H1 (cell line): ENCODE measurements at regions not wholly inside any gene's neighbourhood (a gene's known extent, or its start where the extent isn't known, plus 50 kb on each side); places are given as distances from the start of the nearest gene placed in this dataset.

ENCODE experiments used
- CTCF ChIA-PET: fragments of 300-600 bp; sonication (Branson Sonifier 250); formaldehyde crosslinking; loops from one replicate; lab custom pipeline; 2021; ENCODE audit not compliant: partially characterized antibody; lab: Charles Lee
- POLR2A ChIA-PET: fragments of 300-600 bp; sonication (Branson Sonifier 250); formaldehyde crosslinking; loops from one replicate; lab custom pipeline; 2021; ENCODE audit warnings: inconsistent platforms; ENCODE audit not compliant: partially characterized antibody; lab: Charles Lee
- DNase-seq, 2 experiments: peaks; one replicate each; pipeline versions ENCODE4 v3.0.0 to v3.0.0-alpha.2; 2010 to 2022; ENCODE audit warnings: low spot score in 2 of 2, low read depth in 1 of 2, mixed read lengths in 1 of 2
- FAIRE-seq: peaks from 2 replicates; lab custom pipeline; 2011; peaks lifted over from hg19 to GRCh38; lab: Jason Lieb, UNC
- H2AFZ ChIP-seq: 2 replicates; pipeline ENCODE4 v1.8.1; 2012; ENCODE audit warnings: low read length, inconsistent platforms
- H2AK5ac ChIP-seq: 2 replicates; pipeline ENCODE4 v1.6.1; 2013; ENCODE audit warnings: low read depth, low read length
- H2BK120ac ChIP-seq: replicated peaks from 2 replicates; pipeline ENCODE3; 2013; ENCODE audit warnings: low read depth, low read length, inconsistent platforms
- H2BK12ac ChIP-seq: 2 replicates; pipeline ENCODE4 v1.6.1; 2013; ENCODE audit warnings: low read depth, low read length
- H2BK15ac ChIP-seq: 2 replicates; pipeline ENCODE4 v1.6.1; 2013; ENCODE audit warnings: low read length
- H2BK20ac ChIP-seq: 2 replicates; pipeline ENCODE4 v1.6.1; 2013; ENCODE audit warnings: low read length
- H2BK5ac ChIP-seq: 2 replicates; pipeline ENCODE4 v1.6.1; 2013; ENCODE audit warnings: low read depth, low read length
- H3K14ac ChIP-seq: 2 replicates; pipeline ENCODE4 v1.6.1; 2013; ENCODE audit warnings: inconsistent platforms; ENCODE audit not compliant: insufficient read length
- H3K18ac ChIP-seq: 2 replicates; pipeline ENCODE4 v1.6.1; 2013; ENCODE audit warnings: low read length; ENCODE audit errors: extremely low read depth
- H3K23ac ChIP-seq: 2 replicates; pipeline ENCODE4 v1.6.1; 2013; ENCODE audit warnings: inconsistent platforms; ENCODE audit not compliant: insufficient read length
- H3K23me2 ChIP-seq: 2 replicates; pipeline ENCODE4 v1.6.1; 2013; ENCODE audit warnings: low read depth, low read length
- H3K27ac ChIP-seq: 2 replicates; pipeline ENCODE4 v1.6.1; 2011; ENCODE audit warnings: low read depth, low read length, inconsistent platforms
- H3K27me3 ChIP-seq, 4 experiments: replicated peaks in 1 of 4; 1 replicate in 1 of 4; 2 replicates in 3 of 4; pipeline versions ENCODE4 v1.6.1 to v1.8.1; 2011 to 2013; ENCODE audit warnings: low read length in 3 of 4, mild to moderate bottlenecking in 3 of 4, inconsistent platforms in 2 of 4, mixed read lengths in 2 of 4, moderate library complexity in 1 of 4; ENCODE audit not compliant: control insufficient read depth in 3 of 4, insufficient read depth in 3 of 4; ENCODE audit errors: extremely low read depth in 1 of 4
- H3K36me3 ChIP-seq, 4 experiments: 2 replicates each; pipeline versions ENCODE4 v1.6.1 to v1.8.1; 2011 to 2013; ENCODE audit warnings: mild to moderate bottlenecking in 4 of 4, low read length in 3 of 4, moderate library complexity in 2 of 4, control low read depth in 1 of 4, inconsistent platforms in 1 of 4; ENCODE audit not compliant: insufficient read depth in 4 of 4, control insufficient read depth in 2 of 4
- H3K4ac ChIP-seq: replicated peaks from 2 replicates; pipeline ENCODE3; 2013; ENCODE audit warnings: low read length, low read depth, mixed read lengths, inconsistent platforms; ENCODE audit not compliant: insufficient read length
- H3K4me1 ChIP-seq, 4 experiments: replicated peaks in 1 of 4; 1 replicate in 1 of 4; 2 replicates in 3 of 4; pipeline versions ENCODE4 v1.6.1 to v1.8.1; 2011 to 2013; ENCODE audit warnings: low read length in 3 of 4, inconsistent platforms in 2 of 4, mixed read lengths in 1 of 4; ENCODE audit not compliant: insufficient read depth in 4 of 4, control insufficient read depth in 3 of 4
- H3K4me2 ChIP-seq, 2 experiments: 2 replicates each; pipeline versions ENCODE4 v1.6.1 to v1.8.1; 2011 to 2013; ENCODE audit warnings: low read depth in 2 of 2, low read length in 2 of 2, control low read depth in 1 of 2, inconsistent platforms in 1 of 2, mild to moderate bottlenecking in 1 of 2; ENCODE audit not compliant: insufficient read depth in 1 of 2
- H3K4me3 ChIP-seq, 4 experiments: fragments of 200-600, 300-600 bp in 1 of 4; sonication (generic), shearing (Covaris generic), sonication (Bioruptor Twin) in 1 of 4; 2 replicates each; pipeline versions ENCODE4 v1.5.1 to v1.8.1; 2011 to 2016; ENCODE audit warnings: low read length in 4 of 4, low read depth in 3 of 4, control low read depth in 2 of 4, inconsistent platforms in 2 of 4, mild to moderate bottlenecking in 2 of 4, mixed read lengths in 1 of 4, moderate library complexity in 1 of 4; ENCODE audit not compliant: insufficient read depth in 2 of 4; ENCODE audit errors: extremely low read depth in 1 of 4
- H3K56ac ChIP-seq: replicated peaks from 2 replicates; pipeline ENCODE3; 2013; ENCODE audit warnings: low read depth, mild to moderate bottlenecking, mixed read lengths, low read length, inconsistent platforms; ENCODE audit not compliant: insufficient read length
- H3K79me1 ChIP-seq: 2 replicates; pipeline ENCODE4 v1.6.1; 2013; ENCODE audit warnings: low read depth, low read length, control low read depth
- H3K79me2 ChIP-seq, 2 experiments: 2 replicates each; pipeline versions ENCODE4 v1.6.1 to v1.8.1; 2012 to 2013; ENCODE audit warnings: low read length in 2 of 2, mild to moderate bottlenecking in 2 of 2, inconsistent platforms in 1 of 2; ENCODE audit not compliant: insufficient read depth in 2 of 2, control insufficient read depth in 1 of 2
- H3K9ac ChIP-seq, 4 experiments: replicated peaks in 1 of 4; 1 replicate in 1 of 4; 2 replicates in 3 of 4; pipeline versions ENCODE4 v1.6.1 to v1.8.1; 2011 to 2013; ENCODE audit warnings: low read depth in 3 of 4, low read length in 3 of 4, control low read depth in 2 of 4, mild to moderate bottlenecking in 2 of 4, moderate library complexity in 2 of 4, inconsistent platforms in 1 of 4; ENCODE audit errors: extremely low read depth in 1 of 4
- H3K9me3 ChIP-seq, 2 experiments: 2 replicates each; pipeline versions ENCODE4 v1.6.1 to v1.8.1; 2012 to 2013; ENCODE audit warnings: mild to moderate bottlenecking in 2 of 2, moderate library complexity in 2 of 2, control low read depth in 1 of 2, inconsistent platforms in 1 of 2, low read depth in 1 of 2, low read length in 1 of 2, mixed read lengths in 1 of 2; ENCODE audit not compliant: insufficient read depth in 2 of 2
- H4K20me1 ChIP-seq, 2 experiments: replicated peaks in 1 of 2; 2 replicates each; pipeline versions ENCODE3 to v1.8.1; 2011 to 2013; ENCODE audit warnings: inconsistent platforms in 2 of 2, low read length in 2 of 2, mild to moderate bottlenecking in 1 of 2; ENCODE audit not compliant: insufficient read depth in 2 of 2, control insufficient read depth in 1 of 2
- H4K5ac ChIP-seq: 2 replicates; pipeline ENCODE4 v1.6.1; 2013; ENCODE audit warnings: low read length, low read depth, mixed read lengths, inconsistent platforms; ENCODE audit not compliant: insufficient read length
- H4K8ac ChIP-seq: 2 replicates; pipeline ENCODE4 v1.8.0; 2013; ENCODE audit warnings: mild to moderate bottlenecking, moderate library complexity, low read length, inconsistent platforms; ENCODE audit not compliant: insufficient read depth; ENCODE audit errors: extremely low read depth
- H4K91ac ChIP-seq: replicated peaks from 2 replicates; pipeline ENCODE3; 2013; ENCODE audit warnings: low read length, mixed read lengths, inconsistent platforms; ENCODE audit not compliant: insufficient read length
- BACH1 ChIP-seq: IDR thresholded peaks from 2 replicates; pipeline ENCODE4 v1.6.1; 2012; ENCODE audit warnings: low read length, improper control_type of control experiment
- CBX8 ChIP-seq: fragments of 300-800, 300-1000 bp; sonication (generic); IDR thresholded peaks from 2 replicates; pipeline ENCODE4 v1.7.1; 2016; ENCODE audit warnings: low read depth, low read length, borderline replicate concordance
- EZH2 ChIP-seq: fragments of 200-600 bp; sonication (generic); IDR thresholded peaks from 2 replicates; pipeline ENCODE4 v1.7.1; 2012; ENCODE audit warnings: low read depth, mild to moderate bottlenecking, moderate library complexity, low read length, inconsistent platforms; ENCODE audit not compliant: severe bottlenecking
- FOSL1 ChIP-seq: IDR thresholded peaks from 2 replicates; pipeline ENCODE4 v1.6.1; 2011; ENCODE audit warnings: mild to moderate bottlenecking, low read depth, low read length, moderate library complexity; ENCODE audit not compliant: insufficient read depth
- GABPA ChIP-seq: IDR thresholded peaks from 2 replicates; pipeline ENCODE4 v1.6.1; 2011; ENCODE audit warnings: mild to moderate bottlenecking, low read length, moderate library complexity, borderline replicate concordance; ENCODE audit not compliant: insufficient read depth
- HDAC2 ChIP-seq, 2 experiments: fragments of 300-600 bp in 1 of 2; sonication (generic) in 1 of 2; IDR thresholded peaks; 2 replicates each; pipeline ENCODE4 v1.6.1; 2011 to 2012; ENCODE audit warnings: low read depth in 2 of 2, low read length in 2 of 2, mild to moderate bottlenecking in 2 of 2, moderate library complexity in 2 of 2, borderline replicate concordance in 1 of 2, inconsistent platforms in 1 of 2
- NANOG ChIP-seq: IDR thresholded peaks from 2 replicates; pipeline ENCODE4 v1.6.1; 2011; ENCODE audit warnings: low read length, low read depth, mild to moderate bottlenecking, inconsistent platforms; ENCODE audit not compliant: insufficient read depth, poor library complexity, severe bottlenecking
- POLR2AphosphoS5 ChIP-seq: IDR thresholded peaks from 2 replicates; pipeline ENCODE4 v1.6.1; 2011; ENCODE audit warnings: low read depth, low read length
- SIX5 ChIP-seq: IDR thresholded peaks from 2 replicates; pipeline ENCODE4 v1.6.1; 2011; ENCODE audit warnings: mild to moderate bottlenecking, low read depth, low read length
- SP2 ChIP-seq: IDR thresholded peaks from 2 replicates; pipeline ENCODE4 v1.6.1; 2012; ENCODE audit warnings: mild to moderate bottlenecking, low read length, inconsistent platforms
- TAF1 ChIP-seq: IDR thresholded peaks from 2 replicates; pipeline ENCODE4 v1.6.1; 2011; ENCODE audit warnings: mild to moderate bottlenecking, low read depth, low read length
- TAF7 ChIP-seq: optimal IDR thresholded peaks from 2 replicates; pipeline ENCODE3; 2011; ENCODE audit warnings: low read depth, mild to moderate bottlenecking, inconsistent platforms, low read length, moderate library complexity, borderline replicate concordance
- TCF12 ChIP-seq: IDR thresholded peaks from 2 replicates; pipeline ENCODE4 v1.6.1; 2011; ENCODE audit warnings: low read depth, mild to moderate bottlenecking, low read length
- WGBS, 2 experiments: shearing (Covaris generic) in 1 of 2; methylation state at CpG; one replicate each; pipeline versions ENCODE4 v1.1.6 to v1.1.7; 2013 to 2015; ENCODE audit warnings: low lambda C conversion rate in 2 of 2, mixed read lengths in 2 of 2, inconsistent platforms in 1 of 2, low coverage in 1 of 2, missing lambda C conversion rate in 1 of 2; ENCODE audit not compliant: insufficient replicate concordance in 2 of 2, insufficient coverage in 1 of 2, insufficient read length in 1 of 2; ENCODE audit errors: extremely low coverage in 1 of 2, missing lambda C conversion rate in 1 of 2; 5-methylcytosine and 5-hydroxymethylcytosine counted together
- TF ChIP-seq, protein P1 (sequence below): IDR thresholded peaks from 2 replicates; pipeline ENCODE4 v1.6.1; 2012; ENCODE audit warnings: inconsistent platforms

GRCh38 chr11:97786961-97787360, 1233.8 kb upstream of the CNTN5 start (continued):
- TF ChIP-seq NANOG, result no peak

DNA sequence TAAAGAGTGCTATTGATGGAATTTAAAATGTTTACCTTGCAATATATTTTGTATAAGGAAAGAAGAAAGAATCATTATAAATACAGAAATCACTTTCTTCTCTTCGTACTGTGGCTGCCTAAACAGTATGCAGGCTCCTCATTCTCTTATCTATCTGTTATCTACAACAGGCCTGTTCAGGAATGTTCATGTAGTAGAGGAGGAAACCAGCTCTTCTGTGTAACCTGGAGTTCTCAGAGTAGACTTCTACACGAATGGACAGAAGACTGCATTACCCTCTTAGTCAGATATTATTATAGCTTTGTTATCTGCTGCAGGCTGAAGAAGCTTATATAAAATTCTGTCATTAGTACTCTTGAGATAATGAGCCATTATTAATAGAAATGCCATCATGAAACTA, 1225.9 kb upstream of the CNTN5 start:
- Histone ChIP-seq H4K20me1 (no peaks in the 10 kb centered on the region), H3K9ac (no peak overlapping the region), H2BK5ac (no peak overlapping the region), H4K91ac (no peak overlapping the region), H3K18ac (no peak overlapping the region), H3K23ac (no peak overlapping the region), H2AK5ac (no peak overlapping the region), H2BK12ac (no peak overlapping the region), H3K9me3 (no peaks in the 10 kb centered on the region), H3K4me2 (no peak overlapping the region), H3K27me3 (no peaks in the 10 kb centered on the region), H2AFZ (no peak overlapping the region), H2BK120ac (no peak overlapping the region), H3K79me1 (no peaks in the 10 kb centered on the region), H3K4ac (no peak overlapping the region), H2BK15ac (no peak overlapping the region), H3K56ac (no peak overlapping the region), H3K36me3 (no peaks in the 10 kb centered on the region), H3K4me3 (no peak overlapping the region), H3K14ac (no peak overlapping the region), H2BK20ac (no peak overlapping the region), H4K5ac (no peak overlapping the region), H3K4me1 (no peaks in the 10 kb centered on the region), H4K8ac (no peak overlapping the region), H3K23me2 (no peaks in the 10 kb centered on the region), H3K79me2 (no peaks in the 10 kb centered on the region), H3K27ac (no peak overlapping the region)
- ChIA-PET POLR2A (no interaction called here), CTCF (no interaction called here)
- WGBS, 2 experiments, result 85% methylated on average over 2 of the region's 2 CpGs; no CpG with 5 or more reads in 1 of the 2 experiments
- FAIRE-seq (no peak), DNase-seq (no peak)
- TF ChIP-seq TAF1 (no peak), FOSL1 (no peak), TAF7 (no peak), TCF12 (no peak), BACH1 (no peak), SIX5 (no peak), HDAC2 (IDR thresholded peaks at IDR 0.05; ENCODE audit: borderline replicate concordance in 1 of 2, low read depth in 2 of 2, low read length in 2 of 2) (no peak), CBX8 (no peak), GABPA (no peak), POLR2AphosphoS5 (no peak), SP2 (no peak), EZH2 (no peak)
- TF ChIP-seq, protein P1, sequence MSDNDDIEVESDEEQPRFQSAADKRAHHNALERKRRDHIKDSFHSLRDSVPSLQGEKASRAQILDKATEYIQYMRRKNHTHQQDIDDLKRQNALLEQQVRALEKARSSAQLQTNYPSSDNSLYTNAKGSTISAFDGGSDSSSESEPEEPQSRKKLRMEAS, result no peak
